GM12891 (cell line): ENCODE measurements at regions not wholly inside any gene's neighbourhood (a gene's known extent, or its start where the extent isn't known, plus 50 kb on each side); places are given as distances from the start of the nearest gene placed in this dataset.

ENCODE experiments used
- PAX5 ChIP-seq: IDR thresholded peaks from 2 replicates; pipeline ENCODE4 v1.6.1; 2011; ENCODE audit warnings: low read length, moderate library complexity, mild to moderate bottlenecking; ENCODE audit not compliant: insufficient read depth, severe bottlenecking
- POLR2A ChIP-seq: IDR thresholded peaks from 2 replicates; pipeline ENCODE4 v1.6.1; 2011; ENCODE audit warnings: low read depth, low read length, control low read depth
- POLR2AphosphoS5 ChIP-seq: IDR thresholded peaks from 2 replicates; pipeline ENCODE4 v1.6.1; 2011; ENCODE audit warnings: low read depth, low read length, control low read depth
- POU2F2 ChIP-seq: IDR thresholded peaks from 2 replicates; pipeline ENCODE4 v1.6.1; 2011; ENCODE audit warnings: low read depth, mild to moderate bottlenecking, control low read depth, low read length, moderate library complexity
- SPI1 ChIP-seq: IDR thresholded peaks from 2 replicates; pipeline ENCODE4 v1.6.1; 2011; ENCODE audit warnings: low read depth, low read length, control low read depth
- TAF1 ChIP-seq: IDR thresholded peaks from 2 replicates; pipeline ENCODE4 v1.6.1; 2011; ENCODE audit warnings: low read depth, low read length, control low read depth

DNA sequence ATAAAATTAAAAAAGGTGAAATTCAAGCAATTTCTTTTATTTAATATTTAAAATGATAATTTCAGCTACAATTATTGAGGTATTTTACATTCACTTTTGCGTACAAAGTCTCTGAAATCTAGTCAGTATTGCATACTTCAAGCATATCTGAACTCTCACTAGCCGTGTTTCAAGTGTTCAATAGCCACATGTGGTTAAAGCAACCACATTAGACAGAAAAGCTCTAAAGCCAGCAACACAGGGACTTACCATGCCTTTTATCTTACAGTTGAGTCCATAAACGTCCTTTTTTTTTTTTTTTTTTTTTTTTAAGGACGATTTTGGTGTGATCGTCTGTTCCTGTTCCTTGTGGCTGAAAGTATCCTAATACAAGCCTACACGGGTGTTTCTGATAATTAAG lies 257.0 kb upstream of the RGMA start:
- no peak for TF ChIP-seq POLR2AphosphoS5
- TF ChIP-seq POLR2A, result no peak
- TF ChIP-seq TAF1, result no peak
- TF ChIP-seq SPI1, result no peak
- no peak for TF ChIP-seq POU2F2
- TF ChIP-seq PAX5, result no peak
